HG03442 (cell line): ENCODE measurements at regions not wholly inside any gene's neighbourhood (a gene's known extent, or its start where the extent isn't known, plus 50 kb on each side); places are given as distances from the start of the nearest gene placed in this dataset.
"Not testable (repeated sequence)": the region's sequence is repeated elsewhere in the genome, so short reads cannot be mapped to it uniquely, and the experiment has no call there.

ENCODE experiments used
- ATAC-seq: cut with Tn5 transposase; IDR thresholded peaks from one replicate; pipeline ENCODE4 v1.9.1; 2021; ENCODE audit warnings: mild to moderate bottlenecking, moderate library complexity; ENCODE audit not compliant: unreplicated experiment

DNA sequence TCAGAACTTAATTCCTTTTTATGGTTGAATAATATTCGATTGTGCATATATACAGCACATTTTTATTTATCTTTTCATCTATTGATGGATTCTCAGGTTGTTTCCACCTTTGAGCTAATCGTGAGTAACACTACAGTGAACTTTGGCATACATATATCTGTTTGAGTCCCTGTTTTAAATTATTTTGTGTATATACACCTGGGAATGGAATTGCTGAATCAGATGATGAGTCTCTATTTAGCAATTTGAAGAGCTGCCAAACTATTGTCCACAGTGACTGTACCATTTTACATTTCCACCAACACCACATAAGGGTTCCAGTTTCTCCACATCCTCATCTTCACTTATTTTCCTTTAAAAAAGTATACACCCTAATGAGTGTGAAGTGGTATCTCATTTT lies 166.2 kb upstream of the FGF13 start:
- no peak for ATAC-seq

DNA sequence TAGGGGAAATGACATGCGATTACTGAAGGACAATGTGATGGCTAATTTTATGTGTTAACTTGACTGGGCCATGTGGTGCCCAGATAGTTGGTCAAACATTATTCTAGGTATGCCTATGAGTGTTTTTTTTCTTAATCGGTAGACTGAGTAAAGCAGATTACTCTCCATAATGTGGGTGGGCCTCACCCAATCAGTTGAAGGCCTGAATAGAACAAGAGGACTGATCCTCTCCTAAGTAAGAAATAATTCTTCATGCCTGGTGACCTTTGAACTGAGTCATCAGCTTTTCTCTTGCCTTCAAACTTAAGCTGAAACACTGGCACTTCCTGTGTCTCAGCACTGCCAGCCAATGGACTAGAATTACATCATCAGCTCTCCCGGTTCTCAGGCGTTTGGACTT lies 164.0 kb upstream of the FGF13 start:
- ATAC-seq = no peak

DNA sequence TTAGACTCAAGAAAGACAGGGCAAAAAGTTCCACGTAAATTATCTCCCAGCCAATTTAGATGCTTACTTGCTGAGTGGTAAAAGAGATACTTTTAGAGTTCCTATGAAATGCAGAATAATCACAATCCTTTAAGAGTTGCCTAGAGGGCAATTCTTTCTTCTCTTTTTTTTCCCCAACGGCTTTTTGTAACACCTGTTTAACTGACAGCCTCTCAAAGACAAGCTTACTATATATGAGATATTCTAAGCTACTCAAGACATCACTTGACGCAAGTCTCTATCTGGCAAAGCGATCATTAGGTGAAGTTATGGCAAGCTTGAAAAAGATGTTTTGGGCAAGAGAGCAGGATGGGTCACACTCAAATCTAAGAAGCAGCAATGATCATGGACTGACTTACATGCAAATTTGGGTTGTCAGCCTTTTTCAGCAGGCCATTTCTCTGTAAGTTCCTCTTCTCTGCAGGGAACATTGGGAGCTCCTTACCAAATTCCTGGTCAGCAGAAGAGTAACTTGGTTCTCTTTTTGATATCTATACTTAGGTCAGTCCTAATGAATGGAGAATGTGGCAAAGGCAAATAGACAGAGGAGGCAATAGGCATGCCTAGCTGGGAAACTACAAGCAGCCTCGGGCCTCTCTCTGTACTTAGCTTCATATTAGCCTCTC lies 162.9 kb upstream of the FGF13 start:
- ATAC-seq = no peak

DNA sequence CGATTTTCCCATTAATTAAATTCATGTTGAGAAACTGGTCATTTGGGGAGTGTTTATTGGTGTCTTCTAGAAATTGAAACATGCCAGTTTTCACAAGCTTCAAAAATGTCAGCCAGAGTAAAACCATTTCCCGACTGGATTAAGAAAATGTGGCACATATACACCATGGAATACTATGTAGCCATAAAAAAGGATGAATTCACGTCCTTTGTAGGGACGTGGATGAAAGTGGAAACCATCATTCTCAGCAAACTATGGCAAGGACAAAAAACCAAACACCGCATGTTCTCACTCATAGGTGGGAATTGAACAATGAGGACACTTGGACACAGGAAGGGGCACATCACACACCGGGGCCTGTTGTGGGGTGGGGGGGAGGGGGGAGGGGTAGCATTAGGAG lies 162.1 kb upstream of the FGF13 start:
- not testable (repeated sequence) for ATAC-seq

DNA sequence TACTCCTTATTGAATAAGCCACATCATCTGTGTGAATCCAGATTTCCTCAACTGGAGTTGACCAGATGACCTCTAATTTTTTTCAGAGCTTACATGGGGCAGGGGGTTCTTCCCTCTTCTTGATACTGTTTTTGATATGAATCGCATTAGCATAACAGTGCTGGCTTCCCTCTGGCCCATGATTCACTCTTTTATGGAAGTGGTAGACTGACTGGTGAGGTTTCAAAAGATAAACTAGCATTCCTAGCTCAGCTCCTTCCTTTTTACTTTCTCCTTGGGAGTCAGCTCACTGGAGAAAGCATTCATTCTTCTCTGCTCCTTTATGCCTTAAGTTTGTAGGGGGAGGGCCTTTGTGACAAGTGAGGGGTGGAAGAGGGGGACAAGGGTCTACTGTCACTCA lies 161.0 kb upstream of the FGF13 start:
- no peak for ATAC-seq

DNA sequence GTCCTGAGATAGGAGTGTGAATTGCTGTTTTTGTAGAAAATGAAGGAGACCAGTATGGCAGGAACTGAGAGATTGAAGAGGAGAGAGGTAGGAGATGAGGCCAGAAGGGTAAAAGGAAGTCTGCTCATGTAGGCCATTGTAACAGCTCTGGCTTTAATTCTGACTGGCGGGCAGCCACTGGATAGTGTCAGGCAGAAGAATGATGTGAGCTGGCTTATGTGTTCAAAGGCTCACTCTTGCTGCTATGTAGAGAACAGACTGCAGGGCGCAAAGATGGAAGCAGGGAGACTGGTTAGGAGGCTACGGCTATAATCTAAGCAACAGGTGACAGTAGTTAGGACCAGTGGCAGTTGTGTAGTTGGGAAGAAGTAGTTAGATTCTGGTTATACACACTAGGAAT lies 160.2 kb upstream of the FGF13 start:
- ATAC-seq = no peak

DNA sequence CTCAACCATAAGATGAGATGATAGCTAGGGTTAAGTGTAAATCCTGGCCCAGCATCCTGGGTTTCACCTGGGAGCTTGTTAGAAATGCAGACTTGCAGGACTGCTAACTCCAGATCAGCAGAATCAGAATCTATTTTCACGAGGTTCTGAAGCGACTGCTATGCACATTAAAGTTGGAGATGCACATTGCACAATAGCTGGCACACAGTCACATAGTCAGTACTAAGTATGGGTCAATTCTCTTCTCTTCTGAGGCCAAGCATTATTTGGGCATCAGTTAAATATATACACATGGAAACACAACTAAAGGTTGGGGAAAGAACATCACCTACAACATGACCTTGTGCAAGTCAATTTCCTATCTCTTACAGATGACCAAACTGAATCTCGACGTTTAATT lies 155.1 kb upstream of the FGF13 start:
- ATAC-seq = no peak

DNA sequence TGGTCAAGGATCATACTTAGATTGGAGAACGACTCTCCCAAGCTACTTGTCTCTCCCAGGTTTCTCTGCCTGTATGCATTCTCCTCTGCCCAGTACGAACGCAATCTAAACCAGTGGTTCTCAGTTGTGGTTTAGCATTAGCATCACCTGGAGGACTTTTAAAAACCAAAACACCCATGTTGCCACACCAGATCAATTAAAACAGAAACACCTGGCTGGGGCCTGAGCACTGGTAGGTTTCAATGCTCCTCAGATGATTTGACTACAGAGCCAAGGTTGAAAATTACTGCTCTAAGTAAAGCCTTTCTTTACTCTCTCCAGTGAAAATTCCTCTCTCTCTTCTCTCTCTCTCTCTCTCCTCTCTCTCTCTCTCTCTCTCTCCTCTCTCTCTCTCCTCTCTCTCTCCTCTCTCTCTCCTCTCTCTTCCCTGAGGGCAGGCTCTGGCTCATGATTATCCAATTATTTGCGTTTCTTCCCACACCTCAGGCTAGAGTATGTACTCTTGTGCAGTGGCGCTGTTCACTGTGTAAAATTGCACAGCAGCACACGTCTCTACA lies 153.7 kb upstream of the FGF13 start:
- no peak for ATAC-seq

DNA sequence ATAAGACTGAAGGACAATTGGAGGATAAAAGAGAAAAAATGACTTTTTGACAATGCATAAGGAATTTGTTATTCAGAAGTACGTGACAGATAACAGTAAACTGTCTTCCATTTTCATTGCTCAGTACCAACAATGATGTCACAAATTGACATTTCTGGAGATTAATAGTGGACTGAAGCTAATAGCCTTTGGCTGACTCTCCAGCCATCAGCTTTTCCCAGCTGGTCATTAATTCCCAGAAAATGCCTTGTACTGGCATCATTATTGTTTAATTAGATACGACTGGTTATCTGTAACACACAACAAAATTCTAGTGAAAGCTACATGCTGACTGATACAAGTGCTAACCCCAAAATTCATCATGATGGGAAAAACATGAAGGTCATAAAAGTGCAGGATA lies 147.9 kb upstream of the FGF13 start:
- ATAC-seq = no peak

DNA sequence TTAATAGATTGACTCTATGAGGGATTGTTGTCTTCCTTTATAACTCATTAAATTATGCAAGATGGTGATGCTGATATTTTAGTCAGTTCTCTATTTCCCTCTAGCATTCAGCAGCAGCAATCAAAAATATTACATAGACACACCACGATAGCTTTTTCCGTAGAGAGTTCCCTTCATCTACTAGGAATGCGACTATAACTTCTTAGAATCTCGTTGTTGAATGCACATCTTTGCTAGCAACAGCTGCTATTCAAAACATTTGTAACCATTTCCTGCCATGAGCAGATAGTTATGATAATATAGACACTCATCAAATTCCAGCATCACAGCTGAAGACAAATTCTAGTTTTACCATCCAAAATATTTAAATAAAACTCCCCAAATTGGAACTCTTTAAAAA lies 147.4 kb upstream of the FGF13 start:
- no peak for ATAC-seq

DNA sequence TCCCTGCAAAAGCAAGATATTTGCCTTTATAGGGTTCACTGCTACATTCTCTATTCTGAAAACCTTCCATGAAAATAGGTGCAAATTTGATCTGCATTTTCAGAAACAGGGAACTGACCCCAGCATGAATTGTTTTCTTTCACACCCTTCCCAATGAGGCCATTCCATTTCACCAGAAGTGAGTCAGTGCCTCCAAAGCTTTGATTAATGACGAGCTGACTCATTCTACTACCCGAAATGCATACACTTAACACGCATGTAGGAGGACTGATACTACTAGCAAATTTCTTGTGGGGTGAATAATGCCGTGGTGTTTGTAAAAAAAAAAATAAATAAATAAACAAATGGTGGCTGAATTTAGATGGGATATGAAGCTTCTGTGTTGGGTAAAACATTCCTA lies 146.9 kb upstream of the FGF13 start:
- ATAC-seq = peak; percentile 63

DNA sequence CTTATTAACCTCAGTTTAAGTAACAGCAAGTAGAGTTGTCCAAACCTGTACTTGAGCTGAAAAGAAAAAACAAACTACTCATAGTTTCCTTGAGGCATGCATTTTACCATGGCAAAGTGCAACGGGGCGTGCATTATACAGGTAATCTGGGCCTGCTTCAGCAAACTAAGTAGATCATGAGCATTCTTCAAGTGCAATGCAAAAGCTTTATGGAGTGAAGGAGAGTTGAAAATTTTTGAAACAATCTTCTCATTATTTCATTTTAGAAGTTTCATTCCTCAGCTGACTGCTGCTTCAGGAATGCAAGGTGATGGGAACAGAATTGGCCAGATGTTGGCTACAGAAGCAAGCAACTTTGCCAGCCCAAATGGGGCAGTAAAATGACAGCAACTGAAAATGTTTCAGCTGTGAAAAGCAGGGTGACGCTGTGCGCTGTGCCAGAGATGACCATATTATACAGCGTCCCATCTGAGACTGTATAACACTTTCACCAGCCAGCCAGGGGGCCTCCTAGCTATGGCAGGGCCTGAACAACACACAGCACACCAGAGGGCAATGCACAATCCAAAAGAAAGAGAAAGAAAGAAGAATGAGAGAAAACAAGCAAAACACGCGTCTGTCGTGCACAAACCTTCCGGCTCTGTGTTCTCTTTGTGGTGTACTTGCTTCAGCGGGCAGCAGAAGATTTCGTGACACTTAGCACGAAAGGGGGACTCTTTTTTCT lies 145.5 kb upstream of the FGF13 start:
- no peak for ATAC-seq

DNA sequence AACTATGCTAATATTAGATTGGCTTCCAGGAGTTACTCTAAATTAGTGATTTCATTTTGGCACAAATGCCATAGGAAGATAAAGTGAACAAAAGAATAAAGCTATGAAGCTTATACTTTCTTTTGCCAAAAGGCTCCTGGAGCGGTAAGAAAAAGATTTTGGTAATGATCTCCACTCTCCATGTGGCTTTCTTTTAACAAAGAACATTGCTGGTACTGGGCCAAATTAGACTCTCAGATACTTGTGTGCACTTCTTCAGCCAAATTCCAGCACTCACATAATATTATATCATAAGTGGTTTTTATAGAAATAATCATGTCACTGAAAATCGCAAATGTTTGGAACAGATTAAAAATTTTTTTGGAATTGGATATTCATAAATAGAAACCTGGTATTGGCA lies 142.4 kb upstream of the FGF13 start:
- ATAC-seq = no peak

DNA sequence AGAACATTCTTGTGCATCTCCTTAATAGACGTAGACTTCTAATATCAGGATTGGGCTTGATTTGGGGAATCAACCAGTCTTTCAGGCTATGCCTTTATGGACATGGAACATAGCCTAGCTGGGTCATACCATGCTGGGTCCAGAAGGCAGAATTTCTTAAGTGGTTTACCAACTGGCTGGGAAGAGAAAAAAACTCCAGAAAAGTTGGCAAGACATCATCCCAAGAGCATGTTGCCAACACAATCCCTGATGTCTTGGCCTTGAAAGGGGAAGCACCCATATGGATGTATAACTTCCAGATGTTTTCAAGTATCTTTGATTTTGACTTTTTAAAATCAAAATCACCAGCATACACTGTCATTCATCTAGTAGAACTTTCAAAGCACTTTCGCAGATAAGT lies 138.0 kb upstream of the FGF13 start:
- no peak for ATAC-seq

DNA sequence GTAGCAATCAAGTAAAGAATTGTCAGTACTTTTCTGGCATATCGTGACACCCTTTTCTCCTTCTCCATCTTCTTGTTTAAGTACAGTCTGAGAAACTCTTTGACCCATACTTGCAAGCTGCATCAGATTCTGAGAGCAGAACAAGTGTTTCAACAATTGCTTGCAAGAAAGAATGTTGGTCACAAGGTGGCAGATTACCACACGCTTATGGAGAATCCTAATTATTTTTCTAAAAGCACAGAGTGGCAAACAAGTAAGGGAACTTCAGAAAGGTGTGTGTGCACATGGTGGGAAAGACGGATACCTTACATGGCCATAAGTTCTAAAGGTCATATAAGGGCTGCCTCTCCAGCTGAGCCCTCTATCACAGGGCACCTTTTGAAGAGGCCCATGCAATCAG lies 136.4 kb upstream of the FGF13 start:
- no peak for ATAC-seq

DNA sequence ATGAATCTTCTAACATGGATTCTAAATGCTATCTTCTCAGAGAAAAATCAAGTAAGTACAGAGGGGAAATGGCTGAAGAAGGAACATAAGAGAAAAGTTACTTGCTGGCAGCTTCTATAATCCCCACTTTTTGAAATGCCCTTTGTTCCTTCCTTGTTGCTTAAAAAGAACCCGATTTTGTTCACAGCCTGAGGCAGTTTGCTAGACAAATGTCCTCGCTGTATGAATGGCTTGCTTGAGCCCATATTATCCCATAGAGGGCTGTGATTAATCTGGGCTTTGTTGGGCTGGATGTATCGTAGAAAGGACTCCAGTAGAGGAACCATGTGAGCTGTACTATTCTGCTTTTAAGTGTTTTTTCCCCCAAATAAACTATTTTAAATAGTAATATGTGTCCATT lies 134.3 kb upstream of the FGF13 start:
- no peak for ATAC-seq

DNA sequence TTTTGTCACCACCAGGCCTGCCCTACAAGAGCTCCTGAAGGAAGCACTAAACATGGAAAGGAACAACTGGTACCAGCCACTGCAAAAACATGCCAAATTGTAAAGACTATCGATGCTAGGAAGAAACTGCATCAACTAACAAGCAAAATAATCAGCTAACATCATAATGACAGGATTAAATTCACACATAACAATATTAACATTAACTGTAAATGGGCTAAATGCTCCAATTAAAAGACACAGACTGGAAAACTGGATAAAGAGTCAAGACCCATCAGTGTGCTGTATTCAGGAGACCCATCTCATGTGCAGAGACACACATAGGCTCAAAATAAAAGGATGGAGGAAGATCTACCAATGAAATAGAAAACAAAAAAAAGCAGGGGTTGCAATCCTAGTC lies 95.9 kb upstream of the FGF13 start:
- not testable (repeated sequence) for ATAC-seq

DNA sequence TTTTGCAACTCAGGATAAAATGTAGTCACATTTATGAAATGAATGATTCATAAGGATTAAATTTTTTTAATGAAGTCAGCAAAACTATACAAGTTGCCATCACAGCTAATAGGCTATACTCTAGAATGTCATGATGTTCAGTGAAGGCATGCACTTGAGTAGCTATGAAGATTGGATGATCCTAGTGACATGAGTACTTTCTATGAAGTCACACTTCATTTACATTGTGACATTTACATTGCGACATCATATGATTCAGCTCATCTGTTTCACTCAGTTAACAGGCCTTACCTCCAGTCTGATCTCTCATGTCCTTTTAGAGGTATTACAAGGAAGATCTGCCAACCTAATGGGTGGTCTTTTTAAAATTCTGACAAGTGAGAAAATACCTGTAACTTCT lies 82.7 kb upstream of the FGF13 start:
- ATAC-seq = no peak

DNA sequence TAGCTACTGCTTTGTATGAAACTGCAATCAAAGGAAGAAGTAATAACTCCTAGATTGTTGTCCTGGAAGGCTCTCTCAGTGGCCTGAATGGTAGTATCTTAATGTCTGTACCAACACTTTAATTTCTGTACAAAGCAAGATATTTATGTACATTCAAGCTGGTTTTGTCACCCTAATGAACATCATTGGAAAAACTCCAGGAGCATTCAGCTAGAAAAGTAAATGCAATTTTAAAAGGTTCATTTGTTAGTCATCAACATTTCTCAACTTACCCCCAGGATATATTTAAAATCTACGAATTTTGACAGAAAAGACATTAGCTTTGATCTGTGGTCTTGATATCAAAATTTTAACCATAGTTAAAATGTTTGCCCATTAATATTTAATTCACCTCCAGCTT lies 80.0 kb upstream of the FGF13 start:
- ATAC-seq = no peak

DNA sequence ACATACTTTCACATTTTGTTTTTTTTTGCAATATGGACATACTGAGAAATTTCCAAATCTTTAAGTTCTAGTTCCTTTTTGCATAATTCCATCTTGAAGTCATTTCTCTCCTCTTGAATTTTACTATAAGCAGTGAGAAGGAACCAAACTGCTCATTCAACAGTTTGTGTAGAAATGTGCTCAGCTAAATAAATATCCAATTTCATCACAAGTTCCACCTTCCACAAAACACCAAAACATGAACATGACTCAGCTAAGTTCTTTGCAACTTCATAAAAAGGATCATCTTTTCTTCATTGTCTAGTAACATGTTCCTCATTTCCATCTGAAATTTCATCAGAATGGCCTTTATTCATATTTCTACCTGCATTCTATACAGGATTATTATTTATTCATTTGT lies 77.3 kb upstream of the FGF13 start:
- ATAC-seq = no peak

DNA sequence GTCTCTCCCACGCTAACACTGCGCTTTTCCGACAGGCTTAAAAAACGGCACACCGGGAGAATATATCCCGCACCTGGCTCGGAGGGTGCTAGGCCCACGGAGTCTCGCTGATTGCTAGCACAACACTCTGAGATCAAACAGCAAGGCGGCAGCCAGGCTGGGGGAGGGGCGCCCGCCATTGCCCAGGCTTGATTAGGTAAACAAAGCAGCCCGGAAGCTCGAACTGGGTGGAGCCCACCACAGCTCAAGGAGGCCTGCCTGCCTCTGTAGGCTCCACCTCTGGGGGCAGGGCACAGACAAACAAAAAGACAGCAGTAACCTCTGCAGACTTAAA lies 67.0 kb upstream of the FGF13 start:
- ATAC-seq = not testable (repeated sequence)

DNA sequence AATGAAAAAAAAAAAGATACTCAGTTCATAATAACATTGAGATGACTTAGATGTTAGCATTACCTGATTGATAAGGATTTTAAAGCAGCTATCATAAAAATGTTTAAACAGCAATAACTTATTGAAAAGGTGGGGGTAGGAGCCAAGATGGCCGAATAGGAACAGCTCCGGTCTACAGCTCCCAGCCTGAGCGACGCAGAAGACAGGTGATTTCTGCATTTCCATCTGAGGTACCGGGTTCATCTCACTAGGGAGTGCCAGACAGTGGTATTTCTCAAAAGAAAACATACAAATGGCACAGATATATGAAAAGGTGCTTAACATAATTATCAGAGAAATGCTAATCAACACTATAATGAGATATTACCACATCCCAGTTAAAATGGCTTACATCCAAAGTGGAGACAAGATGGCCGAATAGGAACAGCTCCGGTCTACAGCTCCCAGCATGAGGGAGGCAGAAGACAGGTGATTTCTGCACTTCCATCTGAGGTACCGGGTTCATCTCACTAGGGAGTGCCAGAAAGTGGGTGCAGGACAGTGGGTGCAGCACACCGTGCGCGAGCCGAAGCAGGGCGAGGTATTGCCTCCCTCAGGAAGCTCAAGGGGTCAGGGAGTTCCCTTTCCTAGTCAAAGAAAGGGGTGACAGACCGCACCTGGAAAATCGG lies 66.5 kb upstream of the FGF13 start:
- not testable (repeated sequence) for ATAC-seq
